Skin of body (tissue), 1 donor: ENCODE measurements at regions not wholly inside any gene's neighbourhood (a gene's known extent, or its start where the extent isn't known, plus 50 kb on each side); places are given as distances from the start of the nearest gene placed in this dataset.
"Not testable (repeated sequence)": the region's sequence is repeated elsewhere in the genome, so short reads cannot be mapped to it uniquely, and the experiment has no call there.

Experiments used
- DNase-seq: peaks from one replicate; lab custom pipeline; 2025; lab: John Stamatoyannopoulos, UW

- not testable (repeated sequence) for DNase-seq
Measured at GRCh38 chr1:79493702-79494101, 487.2 kb upstream of the ADGRL4 start.

GRCh38 chr1:79488572-79489121 is 482.1 kb upstream of the ADGRL4 start:
- not testable (repeated sequence) for DNase-seq

GRCh38 chr1:79478728-79479373 is 472.3 kb upstream of the ADGRL4 start:
- no peak for DNase-seq

- no peak for DNase-seq
Measured at GRCh38 chr1:79478160-79478559, 471.6 kb upstream of the ADGRL4 start.

- no peak for DNase-seq
Measured at GRCh38 chr1:79472067-79472656, 465.6 kb upstream of the ADGRL4 start.

GRCh38 chr1:79469139-79469538 is 462.6 kb upstream of the ADGRL4 start:
- no peak for DNase-seq

- no peak for DNase-seq
Measured at GRCh38 chr1:79460773-79461436, 454.4 kb upstream of the ADGRL4 start.

- no peak for DNase-seq
Measured at GRCh38 chr1:79457562-79458224, 451.2 kb upstream of the ADGRL4 start.

- no peak for DNase-seq
Measured at GRCh38 chr1:79448426-79448825, 441.9 kb upstream of the ADGRL4 start.

- DNase-seq = no peak
Measured at GRCh38 chr1:79441238-79441637, 434.7 kb upstream of the ADGRL4 start.

GRCh38 chr1:79437540-79437939 is 431.0 kb upstream of the ADGRL4 start:
- DNase-seq = no peak

GRCh38 chr1:79431340-79431739 is 424.8 kb upstream of the ADGRL4 start:
- no peak for DNase-seq

- no peak for DNase-seq
Measured at GRCh38 chr1:79430437-79430836, 423.9 kb upstream of the ADGRL4 start.

- DNase-seq = no peak
Measured at GRCh38 chr1:79422726-79423125, 416.2 kb upstream of the ADGRL4 start.

- DNase-seq = no peak
Measured at GRCh38 chr1:79398501-79398900, 392.0 kb upstream of the ADGRL4 start.

GRCh38 chr1:79396901-79397300 is 390.4 kb upstream of the ADGRL4 start:
- DNase-seq = no peak

- no peak for DNase-seq
Measured at GRCh38 chr1:79388694-79389361, 382.3 kb upstream of the ADGRL4 start.

- no peak for DNase-seq
Measured at GRCh38 chr1:79386730-79387129, 380.2 kb upstream of the ADGRL4 start.

GRCh38 chr1:79380078-79380477 is 373.5 kb upstream of the ADGRL4 start:
- DNase-seq = no peak

GRCh38 chr1:79376106-79376505 is 369.6 kb upstream of the ADGRL4 start:
- DNase-seq = no peak

- DNase-seq = no peak
Measured at GRCh38 chr1:79375352-79375751, 368.8 kb upstream of the ADGRL4 start.

GRCh38 chr1:79374397-79374796 is 367.9 kb upstream of the ADGRL4 start:
- no peak for DNase-seq
